GM21447 (cell line): ENCODE measurements at regions not wholly inside any gene's neighbourhood (a gene's known extent, or its start where the extent isn't known, plus 50 kb on each side); places are given as distances from the start of the nearest gene placed in this dataset.

Experiments used
- ATAC-seq: cut with Tn5 transposase; IDR thresholded peaks from one replicate; pipeline ENCODE4 v1.9.1; 2021; ENCODE audit not compliant: unreplicated experiment

DNA sequence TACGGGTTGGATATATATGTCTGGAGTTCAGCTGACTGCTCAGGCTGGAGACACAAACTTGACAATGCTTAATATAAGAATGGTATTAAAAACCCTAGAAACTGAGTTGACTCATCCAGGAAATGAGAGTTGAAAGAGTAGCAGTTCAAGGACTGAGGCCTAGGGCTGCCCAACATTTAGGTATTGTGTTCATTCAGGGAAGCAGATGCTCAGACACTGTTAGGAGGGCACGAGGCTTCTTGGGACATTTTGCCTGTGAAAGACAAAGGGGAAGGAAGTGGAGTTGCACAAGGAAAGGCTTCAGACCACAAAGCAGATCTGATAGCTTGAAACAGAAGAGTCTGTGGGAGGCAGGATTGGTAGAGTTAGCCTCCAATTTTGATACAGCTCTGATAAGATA, 52.0 kb upstream of the HS3ST1 start:
- peak; percentile 86 for ATAC-seq
